ENCODE measurements at regions not wholly inside any gene's neighbourhood (a gene's known extent, or its start where the extent isn't known, plus 50 kb on each side); places are given as distances from the start of the nearest gene placed in this dataset.
"Not testable (repeated sequence)": the region's sequence is repeated elsewhere in the genome, so short reads cannot be mapped to it uniquely, and the experiment has no call there.

DNA sequence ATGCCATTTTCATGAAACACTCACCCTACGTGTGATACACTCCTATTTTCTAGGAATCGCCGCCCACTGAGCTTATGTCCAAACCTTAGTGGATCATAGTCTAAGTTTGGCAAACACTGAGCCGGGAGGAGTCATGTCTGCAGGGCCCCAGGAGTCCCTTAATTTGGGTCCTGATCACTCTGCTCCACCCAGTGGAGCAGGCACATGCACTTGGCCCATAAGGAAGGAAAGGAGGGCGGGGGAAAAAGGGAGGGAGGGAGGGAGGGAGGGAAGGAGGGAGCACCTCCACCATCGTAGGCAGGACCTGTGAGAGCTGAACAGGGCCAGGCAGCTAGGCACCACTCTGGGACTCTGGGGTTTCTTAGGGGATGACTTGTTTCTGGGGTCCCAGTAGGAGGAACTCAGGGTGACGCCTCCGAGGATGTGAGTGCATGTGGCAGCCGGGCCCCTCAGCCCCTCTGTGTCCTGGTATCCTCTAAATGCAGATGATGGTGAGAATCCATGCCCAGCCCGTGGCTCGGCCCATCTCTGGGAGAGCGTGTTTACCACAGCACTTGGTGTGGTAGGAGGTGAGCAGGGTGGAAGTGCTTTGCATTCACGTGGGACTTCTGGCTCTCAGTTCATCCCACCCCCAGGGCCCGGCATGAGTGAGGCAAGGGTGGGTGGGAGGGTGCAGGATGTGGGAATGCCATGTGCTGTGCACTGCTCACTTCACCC is 109.4 kb downstream of the KLF13 start:
- peak; percentile 75 to 82 for DNase-seq
- intact Hi-C loops (cut with DNase I; ENCODE audit: low total_unique reads), result loop anchor here (5.0 to 10.0 kb wide), 4 partner anchors 51 to 234 kb away; no protein-coding TSS in a partner anchor
- TF ChIP-seq, protein P1, sequence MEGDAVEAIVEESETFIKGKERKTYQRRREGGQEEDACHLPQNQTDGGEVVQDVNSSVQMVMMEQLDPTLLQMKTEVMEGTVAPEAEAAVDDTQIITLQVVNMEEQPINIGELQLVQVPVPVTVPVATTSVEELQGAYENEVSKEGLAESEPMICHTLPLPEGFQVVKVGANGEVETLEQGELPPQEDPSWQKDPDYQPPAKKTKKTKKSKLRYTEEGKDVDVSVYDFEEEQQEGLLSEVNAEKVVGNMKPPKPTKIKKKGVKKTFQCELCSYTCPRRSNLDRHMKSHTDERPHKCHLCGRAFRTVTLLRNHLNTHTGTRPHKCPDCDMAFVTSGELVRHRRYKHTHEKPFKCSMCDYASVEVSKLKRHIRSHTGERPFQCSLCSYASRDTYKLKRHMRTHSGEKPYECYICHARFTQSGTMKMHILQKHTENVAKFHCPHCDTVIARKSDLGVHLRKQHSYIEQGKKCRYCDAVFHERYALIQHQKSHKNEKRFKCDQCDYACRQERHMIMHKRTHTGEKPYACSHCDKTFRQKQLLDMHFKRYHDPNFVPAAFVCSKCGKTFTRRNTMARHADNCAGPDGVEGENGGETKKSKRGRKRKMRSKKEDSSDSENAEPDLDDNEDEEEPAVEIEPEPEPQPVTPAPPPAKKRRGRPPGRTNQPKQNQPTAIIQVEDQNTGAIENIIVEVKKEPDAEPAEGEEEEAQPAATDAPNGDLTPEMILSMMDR (IDR thresholded peaks at IDR 0.05), result no peak
- Histone ChIP-seq H3K9me3 (no peaks in the 10 kb centered on the region), H3K36me3 (no peaks in the 10 kb centered on the region), H3K4me3 (no peak overlapping the region), H3K27ac (peak overlapping the region; percentile 50 to 57), H3K27me3 (no peaks in the 10 kb centered on the region), H3K4me1 (peaks cover 0 to 27% (median 19%) of the 10 kb centered on the region in 4 donors)

- DNase-seq, result no peak
- no peak overlapping the region for H3K4me3 ChIP-seq
- TF ChIP-seq, protein P1 (IDR thresholded peaks at IDR 0.05), result no peak
- no peaks in the 10 kb centered on the region for H3K27me3 ChIP-seq
- intact Hi-C loops (cut with DNase I; ENCODE audit: low total_unique reads), result loop anchor here (5.0 to 10.0 kb wide), 4 partner anchors 50 to 235 kb away; no protein-coding TSS in a partner anchor
- H3K27ac ChIP-seq, result no peak overlapping the region
- no peaks in the 10 kb centered on the region for H3K9me3 ChIP-seq
- no peaks in the 10 kb centered on the region for H3K36me3 ChIP-seq
- peaks cover 0 to 43% (median 27%) of the 10 kb centered on the region in 4 donors for H3K4me1 ChIP-seq
These were observed 111.1 kb downstream of the KLF13 start for GRCh38 chr15:31437686-31438085.

- no peaks in the 10 kb centered on the region for H3K27me3 ChIP-seq
- no peak overlapping the region for H3K4me3 ChIP-seq
- intact Hi-C loops (cut with DNase I; ENCODE audit: low total_unique reads), result loop anchor here (5.0 to 10.0 kb wide), 4 partner anchors 49 to 236 kb away; no protein-coding TSS in a partner anchor
- H3K9me3 ChIP-seq, result no peaks in the 10 kb centered on the region
- H3K36me3 ChIP-seq, result no peaks in the 10 kb centered on the region
- H3K27ac ChIP-seq, result no peak overlapping the region
- peaks cover 0 to 54% (median 28%) of the 10 kb centered on the region in 4 donors for H3K4me1 ChIP-seq
- no peak for DNase-seq
- TF ChIP-seq, protein P1 (IDR thresholded peaks at IDR 0.05), result no peak
These were observed 112.1 kb downstream of the KLF13 start for GRCh38 chr15:31438601-31439265.

DNA sequence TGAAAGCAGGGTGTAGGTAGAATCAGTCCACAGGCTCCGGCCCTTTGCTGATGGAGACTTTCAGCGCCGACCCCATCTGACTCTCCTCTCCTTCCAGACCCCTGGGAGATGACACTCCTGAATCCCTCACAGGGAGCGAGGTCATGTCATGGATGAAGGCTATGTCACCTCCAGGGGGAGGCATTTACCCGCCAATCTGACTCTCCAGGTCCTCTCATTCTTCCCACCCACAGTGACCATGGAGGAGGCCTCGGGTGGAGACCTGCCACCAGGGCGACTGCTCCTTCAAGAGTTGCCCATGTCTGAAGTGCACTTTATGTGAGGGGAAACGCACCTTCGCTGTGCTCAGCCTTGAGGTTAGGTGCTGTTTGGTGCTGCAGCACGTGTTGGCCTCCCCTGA is 112.7 kb downstream of the KLF13 start:
- no peaks in the 10 kb centered on the region for H3K36me3 ChIP-seq
- intact Hi-C loops (cut with DNase I; ENCODE audit: low total_unique reads), result loop anchor here (5.0 to 10.0 kb wide), 4 partner anchors 48 to 237 kb away; no protein-coding TSS in a partner anchor
- no peaks in the 10 kb centered on the region for H3K27me3 ChIP-seq
- H3K9me3 ChIP-seq, result no peaks in the 10 kb centered on the region
- TF ChIP-seq, protein P1 (IDR thresholded peaks at IDR 0.05), result no peak
- no peak overlapping the region for H3K27ac ChIP-seq
- DNase-seq, result no peak
- peaks cover 0 to 58% (median 27%) of the 10 kb centered on the region in 4 donors for H3K4me1 ChIP-seq
- H3K4me3 ChIP-seq, result no peak overlapping the region

- intact Hi-C loops (cut with DNase I; ENCODE audit: low total_unique reads); H3K36me3 ChIP-seq; H3K9me3 ChIP-seq; H3K27me3 ChIP-seq; DNase-seq: not testable (repeated sequence)
- Histone ChIP-seq H3K27ac (peak overlapping the region in 1 of 2 donors; percentile 79), H3K4me1 (peaks cover 0 to 49% (median 22%) of the 10 kb centered on the region in 4 donors), H3K4me3 (peak overlapping the region; percentile 59 to 60)
These were observed 113.6 kb downstream of the KLF13 start for GRCh38 chr15:31440216-31440615.

All from tibial artery (tissue), 4 donors.